Panc1 (cell line): ENCODE measurements at regions not wholly inside any gene's neighbourhood (a gene's known extent, or its start where the extent isn't known, plus 50 kb on each side); places are given as distances from the start of the nearest gene placed in this dataset.

ENCODE experiments used
- CTCF ChIP-seq: fragments of 450-650 bp; IDR thresholded peaks from 2 replicates; pipeline ENCODE4 v1.5.1; 2017; ENCODE audit warnings: mild to moderate bottlenecking
- POLR2AphosphoS5 ChIP-seq: IDR thresholded peaks from 2 replicates; pipeline ENCODE4 v1.6.1; 2012; ENCODE audit warnings: mild to moderate bottlenecking, low read depth, low read length, moderate library complexity
- REST ChIP-seq, 2 experiments: IDR thresholded peaks; 2 replicates each; pipeline ENCODE4 v1.6.1; 2011 to 2012; ENCODE audit warnings: low read depth in 2 of 2, control low read depth in 1 of 2, low read length in 1 of 2, mild to moderate bottlenecking in 1 of 2, moderate library complexity in 1 of 2; ENCODE audit not compliant: insufficient read depth in 1 of 2
- SIN3A ChIP-seq: IDR thresholded peaks from 2 replicates; pipeline ENCODE4 v1.6.1; 2012; ENCODE audit warnings: low read depth, mild to moderate bottlenecking, low read length, moderate library complexity, borderline replicate concordance; ENCODE audit not compliant: insufficient read depth

- TF ChIP-seq POLR2AphosphoS5 (no peak), CTCF (no peak), SIN3A (no peak), REST (IDR thresholded peaks at IDR 0.05; ENCODE audit: insufficient read depth in 1 of 2, low read depth in 2 of 2, low read length in 1 of 2) (no peak)
These were observed 125.2 kb upstream of the COL3A1 start for GRCh38 chr2:188848887-188849435.
